ENCODE measurements at regions not wholly inside any gene's neighbourhood (a gene's known extent, or its start where the extent isn't known, plus 50 kb on each side); places are given as distances from the start of the nearest gene placed in this dataset.

DNA sequence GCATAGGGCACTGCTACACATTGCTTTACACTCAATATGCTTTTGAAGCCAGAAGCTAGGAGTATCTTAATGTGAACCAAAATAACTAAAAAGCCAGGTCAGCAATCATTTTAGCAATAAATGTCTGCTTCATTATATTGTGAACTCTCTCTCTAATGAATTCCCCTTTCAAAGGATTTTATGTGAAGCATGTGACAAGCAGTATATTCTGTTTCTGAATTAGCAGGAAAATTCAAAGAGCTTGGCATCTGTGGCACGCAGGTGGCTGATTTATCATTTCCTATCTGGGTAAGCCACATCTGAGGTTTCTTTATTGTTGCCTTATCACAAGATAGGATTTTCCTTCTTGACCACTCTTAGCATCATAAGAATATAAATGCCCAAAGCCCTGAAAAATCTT is 56.8 kb upstream of the KLF12 start:
- TF ChIP-seq, protein P1, sequence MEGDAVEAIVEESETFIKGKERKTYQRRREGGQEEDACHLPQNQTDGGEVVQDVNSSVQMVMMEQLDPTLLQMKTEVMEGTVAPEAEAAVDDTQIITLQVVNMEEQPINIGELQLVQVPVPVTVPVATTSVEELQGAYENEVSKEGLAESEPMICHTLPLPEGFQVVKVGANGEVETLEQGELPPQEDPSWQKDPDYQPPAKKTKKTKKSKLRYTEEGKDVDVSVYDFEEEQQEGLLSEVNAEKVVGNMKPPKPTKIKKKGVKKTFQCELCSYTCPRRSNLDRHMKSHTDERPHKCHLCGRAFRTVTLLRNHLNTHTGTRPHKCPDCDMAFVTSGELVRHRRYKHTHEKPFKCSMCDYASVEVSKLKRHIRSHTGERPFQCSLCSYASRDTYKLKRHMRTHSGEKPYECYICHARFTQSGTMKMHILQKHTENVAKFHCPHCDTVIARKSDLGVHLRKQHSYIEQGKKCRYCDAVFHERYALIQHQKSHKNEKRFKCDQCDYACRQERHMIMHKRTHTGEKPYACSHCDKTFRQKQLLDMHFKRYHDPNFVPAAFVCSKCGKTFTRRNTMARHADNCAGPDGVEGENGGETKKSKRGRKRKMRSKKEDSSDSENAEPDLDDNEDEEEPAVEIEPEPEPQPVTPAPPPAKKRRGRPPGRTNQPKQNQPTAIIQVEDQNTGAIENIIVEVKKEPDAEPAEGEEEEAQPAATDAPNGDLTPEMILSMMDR (IDR thresholded peaks at IDR 0.05 in 4 of 5, conservative IDR thresholded peaks at IDR 0.05 in 1 of 5) = no peak
- TF ChIP-seq POLR2A (IDR thresholded peaks at IDR 0.05) = no peak

All from gastrocnemius medialis (tissue), 4 donors.